HepG2 (cell line): ENCODE measurements at regions not wholly inside any gene's neighbourhood (a gene's known extent, or its start where the extent isn't known, plus 50 kb on each side); places are given as distances from the start of the nearest gene placed in this dataset.

Source experiments
- ATF2 ChIP-seq: sonication (generic); formaldehyde crosslinking; IDR thresholded peaks from 2 replicates; pipeline ENCODE4 v1.4.0; 2020; ENCODE audit warnings: missing genetic modification reagents
- BCL6 ChIP-seq: IDR thresholded peaks from 2 replicates; pipeline ENCODE4 v1.6.1; 2016; ENCODE audit warnings: missing genetic modification reagents, missing compliant biosample characterization
- CBX5 ChIP-seq: sonication (generic); formaldehyde crosslinking; IDR thresholded peaks from 2 replicates; pipeline ENCODE4 v1.4.0; 2020; ENCODE audit warnings: missing genetic modification reagents, borderline replicate concordance
- CREM ChIP-seq, 2 experiments: sonication (generic) in 1 of 2; formaldehyde crosslinking in 1 of 2; IDR thresholded peaks; 2 replicates each; pipeline versions ENCODE4 v1.4.0 to v1.6.1; 2016 to 2020; ENCODE audit warnings: antibody characterized with exemption in 1 of 2, mild to moderate bottlenecking in 1 of 2, missing genetic modification reagents in 1 of 2
- EZH2 ChIP-seq: conservative IDR thresholded peaks from 2 replicates; pipeline ENCODE4 v1.6.1; 2012; ENCODE audit warnings: mild to moderate bottlenecking, low read depth, low read length, moderate library complexity
- GMEB1 ChIP-seq: sonication (generic); formaldehyde crosslinking; IDR thresholded peaks from 2 replicates; pipeline ENCODE4 v1.5.1; 2020; ENCODE audit warnings: missing genetic modification reagents, mild to moderate bottlenecking, borderline replicate concordance
- MAFF ChIP-seq: IDR thresholded peaks from 2 replicates; pipeline ENCODE4 v1.6.1; 2011; ENCODE audit warnings: low read depth, low read length, improper control_type of control experiment
- MAFK ChIP-seq, 2 experiments: IDR thresholded peaks in 1 of 2; conservative IDR thresholded peaks in 1 of 2; 2 replicates each; pipeline ENCODE4 v1.6.1; 2011; ENCODE audit warnings: improper control_type of control experiment in 2 of 2, low read length in 2 of 2
- MIXL1 ChIP-seq: IDR thresholded peaks from 2 replicates; pipeline ENCODE4 v1.6.1; 2016
- PATZ1 ChIP-seq: sonication (generic); formaldehyde crosslinking; IDR thresholded peaks from 2 replicates; pipeline ENCODE4 v1.4.0; 2020; ENCODE audit warnings: missing genetic modification reagents
- POGZ ChIP-seq: sonication (generic); formaldehyde crosslinking; IDR thresholded peaks from 2 replicates; pipeline ENCODE4 v1.4.0; 2020; ENCODE audit warnings: mild to moderate bottlenecking, missing genetic modification reagents
- POLR2A ChIP-seq, 2 experiments: IDR thresholded peaks; 2 replicates each; pipeline ENCODE4 v1.6.1; 2011; ENCODE audit warnings: low read depth in 2 of 2, low read length in 2 of 2, mild to moderate bottlenecking in 1 of 2, moderate library complexity in 1 of 2; ENCODE audit not compliant: insufficient read depth in 1 of 2
- RXRA ChIP-seq: sonication (generic); formaldehyde crosslinking; IDR thresholded peaks from 2 replicates; pipeline ENCODE4 v1.5.1; 2020; ENCODE audit warnings: missing genetic modification reagents
- SALL1 ChIP-seq: sonication (generic); formaldehyde crosslinking; IDR thresholded peaks from 2 replicates; pipeline ENCODE4 v1.8.0; 2022; ENCODE audit warnings: mild to moderate bottlenecking, missing genetic modification reagents
- SIX4 ChIP-seq: sonication (generic); formaldehyde crosslinking; IDR thresholded peaks from 2 replicates; pipeline ENCODE4 v1.4.0; 2020; ENCODE audit warnings: missing genetic modification reagents
- SNAPC2 ChIP-seq: sonication (generic); formaldehyde crosslinking; IDR thresholded peaks from 2 replicates; pipeline ENCODE4 v1.8.1; 2022; ENCODE audit warnings: mild to moderate bottlenecking, missing genetic modification reagents
- TEAD3 ChIP-seq: optimal IDR thresholded peaks from 2 replicates; pipeline ENCODE3; 2016; ENCODE audit warnings: borderline replicate concordance
- THRA ChIP-seq: sonication (generic); formaldehyde crosslinking; IDR thresholded peaks from 2 replicates; pipeline ENCODE4 v1.4.0; 2020; ENCODE audit warnings: missing genetic modification reagents, borderline replicate concordance
- ZBED4 ChIP-seq: sonication (generic); formaldehyde crosslinking; IDR thresholded peaks from 2 replicates; pipeline ENCODE4 v1.4.0; 2020; ENCODE audit warnings: missing genetic modification reagents, borderline replicate concordance
- ZMYM4 ChIP-seq: sonication (generic); formaldehyde crosslinking; IDR thresholded peaks from 2 replicates; pipeline ENCODE4 v1.8.1; 2023; ENCODE audit warnings: mild to moderate bottlenecking, missing genetic modification reagents

GRCh38 chr10:78543749-78544362, 510.2 kb downstream of the RPS24 start (continued):
- TF ChIP-seq POLR2A (IDR thresholded peaks at IDR 0.05; ENCODE audit: insufficient read depth in 1 of 2, low read depth in 2 of 2, low read length in 2 of 2) (peak; percentile 7 to 16; a peak in 1 of 4 replicates), SNAPC2 (CRISPR knock-in tag) (no peak), MAFF (peak; percentile 62), EZH2 (no peak), MIXL1 (CRISPR knock-in tag) (no peak), SALL1 (CRISPR knock-in tag) (peak; percentile 28; the same call in 1 of the 2 replicates), MAFK (conservative IDR thresholded peaks at IDR 0.05 in 1 of 2, IDR thresholded peaks at IDR 0.05 in 1 of 2; ENCODE audit: low read length in 2 of 2) (peak; percentile 72 to 81; a peak in 3 of 4 replicates), TEAD3 (CRISPR knock-in tag) (peak; percentile 8), ZBED4 (CRISPR knock-in tag) (peak; percentile 20; the same call in 1 of the 2 replicates), GMEB1 (CRISPR knock-in tag) (0 out of 2 replicates have a peak, but pooled peaks have one; percentile 13), SIX4 (peak; percentile 41; the same call in 1 of the 2 replicates), POGZ (no peak), BCL6 (CRISPR knock-in tag) (peak; percentile 48), CREM (IDR thresholded peaks at IDR 0.05) (peak; percentile 29; the same call in 1 of the 2 replicates), CREM (CRISPR knock-in tag; IDR thresholded peaks at IDR 0.05) (no peak), ATF2 (CRISPR knock-in tag) (no peak), ZMYM4 (CRISPR knock-in tag) (0 out of 2 replicates have a peak, but pooled peaks have one; percentile 23), CBX5 (no peak), PATZ1 (CRISPR knock-in tag) (peak; percentile 36; the same call in 1 of the 2 replicates), THRA (CRISPR knock-in tag) (peak; percentile 87; the same call in 1 of the 2 replicates), RXRA (peak; percentile 80)
